IPS DF 6.9 (cell line): ENCODE measurements at regions not wholly inside any gene's neighbourhood (a gene's known extent, or its start where the extent isn't known, plus 50 kb on each side); places are given as distances from the start of the nearest gene placed in this dataset.

Experiments
- DNase-seq: peaks from one replicate; pipeline ENCODE4 v3.0.0-alpha.2; 2013; ENCODE audit warnings: low read depth, low spot score
- H3K27ac ChIP-seq: one replicate; pipeline ENCODE4 v1.5.1; 2013; ENCODE audit warnings: low read length, control low read depth
- H3K27me3 ChIP-seq: 2 replicates; pipeline ENCODE4 v1.6.1; 2013; ENCODE audit warnings: mild to moderate bottlenecking, low read length; ENCODE audit not compliant: control insufficient read depth, insufficient read depth
- H3K36me3 ChIP-seq: 2 replicates; pipeline ENCODE4 v1.6.1; 2013; ENCODE audit warnings: low read length; ENCODE audit not compliant: control insufficient read depth, insufficient read depth
- H3K4me1 ChIP-seq: 2 replicates; pipeline ENCODE4 v1.6.1; 2013; ENCODE audit warnings: low read length; ENCODE audit not compliant: control insufficient read depth, insufficient read depth
- H3K4me3 ChIP-seq: 2 replicates; pipeline ENCODE4 v1.5.1; 2013; ENCODE audit warnings: mild to moderate bottlenecking, low read length
- H3K9me3 ChIP-seq: 2 replicates; pipeline ENCODE4 v1.6.1; 2013; ENCODE audit warnings: low read length, inconsistent platforms; ENCODE audit not compliant: control insufficient read depth, insufficient read depth
- WGBS: extraction: QIAGEN DNeasy Blood & Tissue Kit; methylation state at CpG from one replicate; pipeline ENCODE4 v1.1.7; 2013; ENCODE audit warnings: mixed read lengths, missing lambda C conversion rate; ENCODE audit not compliant: insufficient read length, insufficient coverage; 5-methylcytosine and 5-hydroxymethylcytosine counted together

DNA sequence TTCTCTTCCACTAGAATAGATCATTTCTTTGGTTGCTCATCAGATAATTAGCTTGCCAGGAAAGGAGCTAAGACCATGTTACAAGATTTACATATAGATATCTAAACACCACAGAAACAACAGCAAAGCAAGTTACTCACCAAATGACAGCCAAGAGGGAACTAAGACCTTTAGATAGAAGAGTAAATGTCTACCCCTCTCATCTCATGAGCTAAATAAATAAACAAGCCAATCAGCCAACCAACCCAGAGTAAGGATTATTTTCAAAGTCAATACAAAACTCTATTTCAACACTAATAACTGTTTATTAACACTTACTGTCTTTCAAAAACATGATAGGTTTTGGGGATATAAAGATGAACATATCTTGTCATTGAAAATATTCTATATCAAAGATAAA, 474.7 kb downstream of the LMO4 start:
- H3K9me3 ChIP-seq, result no peaks in the 10 kb centered on the region
- no peak overlapping the region for H3K27ac ChIP-seq
- no peaks in the 10 kb centered on the region for H3K27me3 ChIP-seq
- H3K4me3 ChIP-seq, result no peak overlapping the region
- no peak for DNase-seq
- no peaks in the 10 kb centered on the region for H3K36me3 ChIP-seq
- H3K4me1 ChIP-seq, result no peaks in the 10 kb centered on the region

DNA sequence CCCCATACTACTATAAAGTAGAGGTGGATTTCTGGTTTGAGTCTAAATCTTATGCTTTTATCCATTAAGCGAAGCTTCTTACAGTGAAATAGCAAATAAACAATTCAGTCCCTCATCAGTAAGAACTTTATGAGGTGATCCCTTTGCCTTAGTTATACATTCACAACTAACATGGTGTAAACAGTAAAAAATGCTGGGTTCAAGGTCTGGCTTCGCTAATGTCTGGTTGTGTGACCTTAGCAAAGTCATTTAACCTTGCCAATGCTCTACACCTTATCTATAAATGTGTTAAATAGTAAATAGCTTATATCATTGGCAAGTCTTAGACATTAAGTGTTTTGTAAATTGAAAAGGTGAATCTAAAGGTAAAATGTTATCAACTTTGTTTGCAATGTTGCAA, 475.4 kb downstream of the LMO4 start:
- Histone ChIP-seq H3K27ac (no peak overlapping the region), H3K36me3 (no peaks in the 10 kb centered on the region), H3K4me3 (no peak overlapping the region), H3K9me3 (no peaks in the 10 kb centered on the region), H3K27me3 (no peaks in the 10 kb centered on the region), H3K4me1 (no peaks in the 10 kb centered on the region)
- no peak for DNase-seq
- WGBS, result no CpG with 5 or more reads among the region's 2 CpGs

DNA sequence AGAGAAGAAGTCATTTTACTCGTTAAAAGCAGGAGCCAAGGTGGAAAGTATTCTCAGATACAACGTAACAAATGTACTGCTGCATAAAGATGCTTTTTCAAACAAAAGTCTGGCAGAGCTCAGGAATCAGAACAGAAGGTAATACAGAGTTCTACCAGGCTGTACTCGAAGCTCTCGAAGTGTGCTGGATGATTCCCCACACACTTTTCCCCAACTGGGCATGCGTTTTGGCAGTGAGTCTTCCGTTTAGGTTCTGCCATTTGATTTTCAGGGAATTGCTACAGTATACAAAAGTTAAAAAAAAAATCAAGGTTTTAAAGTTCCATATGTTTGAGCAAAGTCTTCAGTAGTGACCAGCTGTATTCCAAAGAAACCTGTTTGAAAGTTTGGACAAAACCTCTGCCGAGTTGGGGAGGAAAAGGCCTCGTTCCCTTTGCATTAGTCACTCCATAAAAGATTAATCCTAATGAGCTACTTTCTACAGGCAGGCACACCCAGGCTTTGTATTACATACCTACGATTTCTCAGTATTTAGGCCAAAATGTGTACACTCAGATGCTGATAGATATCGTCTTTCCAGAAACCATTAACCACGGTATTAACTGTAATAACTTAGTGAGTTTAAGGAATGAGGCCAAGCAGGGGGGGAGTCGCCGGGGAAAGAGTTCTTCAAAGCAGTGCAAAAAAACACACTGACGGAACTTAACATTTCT, 477.1 kb downstream of the LMO4 start:
- no peak overlapping the region for H3K27ac ChIP-seq
- H3K4me3 ChIP-seq, result no peak overlapping the region
- WGBS, result no CpG with 5 or more reads among the region's 14 CpGs
- H3K27me3 ChIP-seq, result no peaks in the 10 kb centered on the region
- no peaks in the 10 kb centered on the region for H3K4me1 ChIP-seq
- no peaks in the 10 kb centered on the region for H3K36me3 ChIP-seq
- no peaks in the 10 kb centered on the region for H3K9me3 ChIP-seq
- no peak for DNase-seq

DNA sequence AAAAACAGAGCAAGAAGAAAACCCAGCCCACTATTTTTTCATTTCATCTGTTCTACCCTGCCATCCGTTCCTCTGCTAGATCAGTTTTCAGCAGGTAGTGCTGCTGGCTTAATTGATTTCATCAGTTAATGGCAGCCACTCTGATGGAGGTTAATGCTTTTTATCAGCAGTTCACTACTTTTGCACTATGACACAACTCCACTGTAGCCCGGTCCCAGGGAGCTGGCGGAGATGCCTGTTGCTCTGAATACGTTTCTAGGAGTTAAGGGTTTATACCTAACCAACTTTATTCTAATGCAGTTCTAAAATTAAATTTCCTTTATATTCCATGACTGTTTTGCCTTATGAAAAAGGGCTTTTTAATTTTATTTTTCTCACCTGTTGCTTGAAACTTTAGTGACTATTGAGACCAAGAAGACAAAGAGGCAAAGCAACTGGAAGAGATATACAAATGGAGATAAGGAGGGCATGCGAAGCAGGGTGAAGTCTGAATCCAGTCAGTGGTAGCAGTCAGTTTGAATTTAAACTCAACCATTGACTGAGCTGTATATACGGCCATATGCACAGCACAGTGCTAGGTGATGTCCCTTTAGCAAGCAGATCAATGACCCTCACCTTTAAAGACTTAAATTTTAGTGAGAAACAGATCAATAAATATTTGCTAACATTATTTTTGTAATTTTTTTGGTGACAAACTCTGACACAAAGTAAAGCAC, 477.9 kb downstream of the LMO4 start:
- Histone ChIP-seq H3K27ac (no peak overlapping the region), H3K36me3 (no peaks in the 10 kb centered on the region), H3K27me3 (no peaks in the 10 kb centered on the region), H3K9me3 (no peaks in the 10 kb centered on the region), H3K4me3 (no peak overlapping the region), H3K4me1 (no peaks in the 10 kb centered on the region)
- no CpG with 5 or more reads among the region's 6 CpGs for WGBS
- no peak for DNase-seq

DNA sequence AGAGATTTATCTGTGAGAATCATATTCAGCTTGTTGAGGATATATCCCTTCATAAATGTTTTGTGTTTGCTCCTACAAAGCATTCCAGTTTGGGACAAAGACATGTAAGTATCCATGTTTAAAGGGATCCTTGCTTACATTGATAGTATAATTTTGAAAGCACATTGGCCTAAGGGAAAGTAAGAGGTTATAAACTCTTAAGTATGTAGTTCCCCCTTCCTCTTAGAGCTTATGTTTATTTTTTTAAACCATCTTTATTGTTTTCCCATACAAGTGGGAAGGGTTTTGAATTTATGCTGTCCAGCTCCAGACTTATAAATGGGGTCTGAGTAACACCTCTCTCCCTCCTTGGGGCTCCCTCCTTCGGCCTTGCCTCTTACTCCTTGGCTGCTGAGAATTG, 481.5 kb downstream of the LMO4 start:
- no peaks in the 10 kb centered on the region for H3K9me3 ChIP-seq
- H3K27ac ChIP-seq, result no peak overlapping the region
- no peaks in the 10 kb centered on the region for H3K36me3 ChIP-seq
- H3K4me3 ChIP-seq, result no peak overlapping the region
- no peak for DNase-seq
- no peaks in the 10 kb centered on the region for H3K4me1 ChIP-seq
- no peaks in the 10 kb centered on the region for H3K27me3 ChIP-seq
- no CpG with 5 or more reads among the region's 1 CpG for WGBS

DNA sequence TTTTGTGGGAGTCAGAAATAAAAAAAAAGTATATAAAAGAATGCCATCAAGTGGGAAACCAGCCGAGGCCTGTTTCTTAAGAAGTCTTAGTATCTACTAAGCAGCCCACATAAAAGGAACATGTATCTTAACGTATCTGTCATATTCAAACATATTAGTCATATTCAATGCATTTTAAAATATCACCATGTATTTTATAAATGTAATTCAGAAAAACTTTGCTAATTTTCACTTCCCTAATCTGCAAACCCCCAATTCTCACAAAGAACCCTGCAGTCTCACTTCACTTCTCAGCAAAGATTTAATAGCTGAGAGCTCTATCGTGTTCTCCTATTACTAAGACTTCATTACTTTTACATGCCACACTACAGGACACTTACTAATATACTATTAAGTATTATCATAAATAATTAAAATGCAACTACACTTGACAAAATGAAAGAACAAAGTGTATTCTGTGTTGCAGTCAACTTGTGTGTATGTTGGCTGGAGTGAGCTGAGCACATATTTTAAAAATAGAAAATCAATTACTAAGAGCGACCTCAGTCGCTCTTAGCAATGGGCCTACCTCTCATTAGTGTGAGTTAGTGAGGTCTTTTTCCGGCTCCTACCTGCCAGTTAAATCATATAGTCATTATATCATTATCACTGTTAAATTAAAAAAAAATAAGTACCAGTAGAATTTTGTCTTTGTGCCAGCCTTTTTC, 484.3 kb downstream of the LMO4 start:
- Histone ChIP-seq H3K27me3 (no peaks in the 10 kb centered on the region), H3K27ac (no peak overlapping the region), H3K4me1 (no peaks in the 10 kb centered on the region), H3K9me3 (no peaks in the 10 kb centered on the region), H3K36me3 (no peaks in the 10 kb centered on the region), H3K4me3 (no peak overlapping the region)
- WGBS, result no CpG with 5 or more reads among the region's 6 CpGs
- no peak for DNase-seq

DNA sequence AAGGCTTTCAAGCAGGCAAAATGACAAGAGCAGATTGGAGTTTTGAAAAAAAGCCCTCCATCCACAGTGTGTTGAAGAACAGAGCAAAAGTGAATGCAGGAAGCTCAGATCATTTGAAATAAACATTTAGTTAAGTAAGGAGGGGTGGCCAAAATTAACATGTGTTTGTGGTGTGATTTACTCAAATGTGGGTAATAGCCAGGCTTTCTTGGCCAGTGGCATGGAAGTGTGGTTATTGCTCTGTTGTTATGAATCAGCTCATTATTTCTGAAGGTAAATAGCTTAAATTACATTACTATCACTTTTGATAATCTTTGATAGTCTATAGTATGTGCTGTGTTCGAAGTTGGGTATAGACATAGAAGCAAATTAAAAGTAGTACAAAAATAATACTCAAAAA, 485.9 kb downstream of the LMO4 start:
- Histone ChIP-seq H3K4me1 (no peaks in the 10 kb centered on the region), H3K36me3 (no peaks in the 10 kb centered on the region), H3K27ac (no peak overlapping the region), H3K27me3 (no peaks in the 10 kb centered on the region), H3K4me3 (no peak overlapping the region), H3K9me3 (no peaks in the 10 kb centered on the region)
- no peak for DNase-seq
- no CpG with 5 or more reads among the region's 1 CpG for WGBS

DNA sequence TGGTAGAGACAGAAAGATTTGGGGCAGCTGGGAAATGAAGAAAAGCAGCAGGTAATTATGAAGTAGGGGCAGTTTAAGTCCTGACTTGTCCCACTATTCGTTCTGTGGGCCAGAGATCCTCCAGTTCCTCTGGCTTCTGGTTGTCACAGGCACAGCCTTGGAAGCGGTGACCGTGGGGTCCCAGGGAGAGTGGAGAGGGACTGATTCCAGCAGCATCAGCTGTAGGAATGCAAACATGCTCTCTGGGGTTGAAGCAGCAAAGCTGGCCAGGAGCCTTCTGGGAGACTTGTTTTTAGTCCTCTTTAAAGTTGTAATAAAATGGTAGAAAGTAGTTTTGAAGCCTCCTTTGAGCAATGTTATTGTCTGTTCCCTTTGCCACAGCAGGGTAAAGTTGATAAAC, 488.0 kb downstream of the LMO4 start:
- DNase-seq, result no peak
- Histone ChIP-seq H3K27ac (no peak overlapping the region), H3K4me1 (no peaks in the 10 kb centered on the region), H3K27me3 (no peaks in the 10 kb centered on the region), H3K9me3 (no peaks in the 10 kb centered on the region), H3K36me3 (no peaks in the 10 kb centered on the region), H3K4me3 (no peak overlapping the region)
- no CpG with 5 or more reads among the region's 3 CpGs for WGBS

DNA sequence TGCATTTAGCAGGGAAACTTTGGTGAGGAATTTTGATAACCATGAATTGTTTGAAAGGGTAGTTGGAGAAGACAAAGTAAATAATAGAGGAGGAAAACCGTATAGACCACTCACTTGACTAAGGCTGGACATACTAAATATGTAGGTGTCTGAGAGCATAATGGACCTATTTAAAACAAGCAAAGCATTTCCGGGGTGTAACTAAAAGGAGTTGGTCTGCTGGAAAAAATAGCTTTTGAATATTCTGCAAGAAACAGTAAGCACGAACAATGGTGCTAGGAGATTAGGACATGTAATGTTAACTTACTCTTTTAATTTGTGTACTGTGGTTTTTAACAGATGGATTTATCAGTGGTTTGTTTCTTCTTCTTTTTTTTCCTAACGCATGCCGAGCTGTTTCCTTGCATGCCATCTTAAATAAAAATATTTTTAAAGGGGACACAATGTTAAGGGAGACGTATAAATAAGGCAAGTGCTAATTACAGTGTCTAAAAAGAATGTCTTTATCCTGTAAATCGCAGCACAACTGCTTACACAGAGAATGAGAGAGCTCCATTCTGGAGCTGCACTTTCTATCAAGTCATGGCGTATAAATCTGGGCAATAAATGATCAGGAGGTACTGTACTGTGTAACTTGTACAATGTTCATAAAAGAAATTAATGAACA, 492.1 kb downstream of the LMO4 start:
- H3K4me3 ChIP-seq, result no peak overlapping the region
- H3K36me3 ChIP-seq, result no peaks in the 10 kb centered on the region
- no peaks in the 10 kb centered on the region for H3K4me1 ChIP-seq
- H3K27me3 ChIP-seq, result no peaks in the 10 kb centered on the region
- WGBS, result no CpG with 5 or more reads among the region's 8 CpGs
- H3K27ac ChIP-seq, result no peak overlapping the region
- no peaks in the 10 kb centered on the region for H3K9me3 ChIP-seq
- no peak for DNase-seq

DNA sequence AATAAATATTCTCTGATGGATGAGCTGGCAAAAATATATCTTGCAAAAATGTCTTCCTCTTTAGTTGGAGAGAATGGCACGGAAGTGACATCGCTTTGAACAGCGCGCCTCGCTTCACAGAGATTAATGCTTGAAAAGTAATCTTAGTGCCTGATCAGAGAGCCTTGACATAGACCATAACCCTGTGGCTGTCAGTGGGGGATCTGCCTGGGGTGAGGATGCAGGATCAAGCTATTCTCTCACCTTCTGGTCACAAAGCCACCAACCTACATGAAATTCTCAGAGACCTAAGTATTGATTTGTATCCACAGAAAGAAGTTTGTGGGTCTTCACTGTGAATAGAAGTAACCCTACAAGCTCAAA, 492.6 kb downstream of the LMO4 start:
- no CpG with 5 or more reads among the region's 5 CpGs for WGBS
- no peak for DNase-seq
- Histone ChIP-seq H3K9me3 (no peaks in the 10 kb centered on the region), H3K36me3 (no peaks in the 10 kb centered on the region), H3K4me3 (no peak overlapping the region), H3K27me3 (no peaks in the 10 kb centered on the region), H3K4me1 (no peaks in the 10 kb centered on the region), H3K27ac (no peak overlapping the region)
